IMR-90 (cell line): ENCODE measurements at regions not wholly inside any gene's neighbourhood (a gene's known extent, or its start where the extent isn't known, plus 50 kb on each side); places are given as distances from the start of the nearest gene placed in this dataset.
A peak's percentile ranks its signal among the peaks of the same experiment; 100 is the strongest.

ENCODE experiments used
- ATAC-seq: fragments of 200-7000 bp; cut with Tn5 transposase; 2 replicates; pipeline ENCODE4 v1.9.1; 2020; ENCODE audit warnings: low read depth, mild to moderate bottlenecking, moderate library complexity
- BruUV-seq: library from RNA; stranded (reverse); fragments of 400-500 nt; replicated peaks from 2 replicates; lab custom pipeline; 2021; lab: Mats Ljungman, UMichigan
- CTCF ChIA-PET: fragments of 300-600 bp; formaldehyde crosslinking; extraction: SDS; loops from one replicate; lab custom pipeline; 2021; ENCODE audit warnings: antibody characterized with exemption; lab: Yijun Ruan, JAX
- POLR2A ChIA-PET: fragments of 300-600 bp; sonication (Branson Sonifier 250); formaldehyde crosslinking; loops from one replicate; lab custom pipeline; 2022; ENCODE audit warnings: antibody characterized with exemption; ENCODE audit not compliant: unreplicated experiment; lab: Charles Lee
- DNase-seq: peaks from one replicate; pipeline ENCODE4 v3.0.0; 2013
- H2AFZ ChIP-seq: replicated peaks from 2 replicates; pipeline ENCODE3; 2013; ENCODE audit warnings: low read length, mild to moderate bottlenecking; ENCODE audit not compliant: poor library complexity
- H2AK5ac ChIP-seq: 2 replicates; pipeline ENCODE4 v1.6.1; 2013; ENCODE audit warnings: low read depth, low read length, inconsistent platforms
- H2AK9ac ChIP-seq: replicated peaks from 2 replicates; pipeline ENCODE3; 2013; ENCODE audit warnings: mild to moderate bottlenecking, low read depth, low read length, moderate library complexity; ENCODE audit not compliant: poor library complexity
- H2BK120ac ChIP-seq: 2 replicates; pipeline ENCODE4 v1.6.1; 2013; ENCODE audit warnings: low read depth, low read length, inconsistent platforms
- H2BK15ac ChIP-seq: 3 replicates; pipeline ENCODE4 v1.6.1; 2013; ENCODE audit warnings: low read depth, low read length, inconsistent platforms
- H2BK20ac ChIP-seq: 2 replicates; pipeline ENCODE4 v1.6.1; 2013; ENCODE audit warnings: low read depth, mild to moderate bottlenecking, inconsistent platforms, low read length, moderate library complexity
- H2BK5ac ChIP-seq: 2 replicates; pipeline ENCODE4 v1.6.1; 2013; ENCODE audit warnings: mild to moderate bottlenecking, low read depth, low read length, inconsistent platforms; ENCODE audit not compliant: poor library complexity, severe bottlenecking
- H3K14ac ChIP-seq: replicated peaks from 2 replicates; pipeline ENCODE4 v1.6.1; 2013; ENCODE audit warnings: low read depth, low read length, inconsistent platforms
- H3K18ac ChIP-seq: 2 replicates; pipeline ENCODE4 v1.6.1; 2013; ENCODE audit warnings: low read depth, low read length, control low read depth
- H3K23ac ChIP-seq: 2 replicates; pipeline ENCODE4 v1.6.1; 2013; ENCODE audit warnings: low read depth, low read length, inconsistent platforms
- H3K27ac ChIP-seq: 2 replicates; pipeline ENCODE4 v1.5.1; 2013; ENCODE audit warnings: mild to moderate bottlenecking, control low read depth, low read length; ENCODE audit not compliant: insufficient read depth
- H3K27me3 ChIP-seq: 2 replicates; pipeline ENCODE4 v1.6.1; 2013; ENCODE audit warnings: low read length; ENCODE audit not compliant: control insufficient read depth, insufficient read depth
- H3K36me3 ChIP-seq: 2 replicates; pipeline ENCODE4 v1.6.1; 2013; ENCODE audit warnings: low read length, mixed read lengths; ENCODE audit not compliant: control insufficient read depth, insufficient read depth
- H3K4ac ChIP-seq: 2 replicates; pipeline ENCODE4 v1.6.1; 2013; ENCODE audit warnings: low read depth, low read length, inconsistent platforms
- H3K4me1 ChIP-seq: 2 replicates; pipeline ENCODE4 v1.6.1; 2013; ENCODE audit warnings: low read length, mixed read lengths; ENCODE audit not compliant: control insufficient read depth, insufficient read depth
- H3K4me2 ChIP-seq: 2 replicates; pipeline ENCODE4 v1.6.1; 2013; ENCODE audit warnings: low read depth, mild to moderate bottlenecking, control low read depth, low read length, moderate library complexity
- H3K4me3 ChIP-seq: 2 replicates; pipeline ENCODE4 v1.5.1; 2013; ENCODE audit warnings: low read depth, mild to moderate bottlenecking, control low read depth, low read length, moderate library complexity; ENCODE audit not compliant: insufficient read depth
- H3K56ac ChIP-seq: 2 replicates; pipeline ENCODE4 v1.6.1; 2013; ENCODE audit warnings: low read length, inconsistent platforms; ENCODE audit not compliant: insufficient read depth; ENCODE audit errors: extremely low read depth
- H3K79me1 ChIP-seq, 2 experiments: 2 replicates each; pipeline ENCODE4 v1.6.1; 2013; ENCODE audit warnings: low read length in 2 of 2, inconsistent platforms in 1 of 2, low read depth in 1 of 2
- H3K9ac ChIP-seq: 2 replicates; pipeline ENCODE4 v1.6.1; 2013; ENCODE audit warnings: low read depth, low read length, control low read depth
- H3K9me1 ChIP-seq: 2 replicates; pipeline ENCODE4 v1.6.1; 2013; ENCODE audit warnings: low read length, inconsistent platforms; ENCODE audit not compliant: insufficient read depth
- H3K9me3 ChIP-seq: 2 replicates; pipeline ENCODE4 v1.6.1; 2013; ENCODE audit warnings: low read length; ENCODE audit not compliant: control insufficient read depth, insufficient read depth
- H4K20me1 ChIP-seq: 2 replicates; pipeline ENCODE4 v1.6.1; 2013; ENCODE audit warnings: low read length, inconsistent platforms; ENCODE audit not compliant: insufficient read depth
- H4K5ac ChIP-seq: 2 replicates; pipeline ENCODE4 v1.6.1; 2013; ENCODE audit warnings: mild to moderate bottlenecking, low read depth, low read length, control low read depth
- H4K8ac ChIP-seq, 2 experiments: 2 replicates each; pipeline ENCODE4 v1.6.1; 2013; ENCODE audit warnings: low read depth in 2 of 2, low read length in 2 of 2, control low read depth in 1 of 2, inconsistent platforms in 1 of 2
- H4K91ac ChIP-seq: 2 replicates; pipeline ENCODE4 v1.6.1; 2013; ENCODE audit warnings: low read depth, low read length, inconsistent platforms; ENCODE audit not compliant: insufficient read depth
- BHLHE40 ChIP-seq: fragments of 150-350 bp; IDR thresholded peaks from 2 replicates; pipeline ENCODE4 v1.6.1; 2016; ENCODE audit warnings: mild to moderate bottlenecking, low read depth, low read length
- CEBPB ChIP-seq: IDR thresholded peaks from 2 replicates; pipeline ENCODE4 v1.6.1; 2012; ENCODE audit warnings: low read depth, low read length, improper control_type of control experiment
- CHD1 ChIP-seq: IDR thresholded peaks from 2 replicates; pipeline ENCODE4 v1.6.1; 2012; ENCODE audit warnings: low read depth, low read length, improper control_type of control experiment
- CTCF ChIP-seq: conservative IDR thresholded peaks from 2 replicates; pipeline ENCODE4 v1.5.1; 2012; ENCODE audit warnings: mild to moderate bottlenecking, low read depth, low read length, improper control_type of control experiment
- ELK1 ChIP-seq: fragments of 150-350 bp; IDR thresholded peaks from 2 replicates; pipeline ENCODE4 v1.6.1; 2016; ENCODE audit warnings: low read depth, mild to moderate bottlenecking, low read length, moderate library complexity, borderline replicate concordance
- FOS ChIP-seq: fragments of 150-350 bp; IDR thresholded peaks from 2 replicates; pipeline ENCODE4 v1.6.1; 2016; ENCODE audit warnings: low read depth, low read length
- MAZ ChIP-seq: IDR thresholded peaks from 2 replicates; pipeline ENCODE4 v1.6.1; 2012; ENCODE audit warnings: low read depth, mild to moderate bottlenecking, low read length, improper control_type of control experiment, moderate library complexity, borderline replicate concordance
- MXI1 ChIP-seq: IDR thresholded peaks from 2 replicates; pipeline ENCODE4 v1.6.1; 2012; ENCODE audit warnings: low read depth, mild to moderate bottlenecking, low read length, moderate library complexity, borderline replicate concordance
- NFE2L2 ChIP-seq: fragments of 150-350 bp; IDR thresholded peaks from 2 replicates; pipeline ENCODE4 v1.6.1; 2016; ENCODE audit warnings: low read depth, mild to moderate bottlenecking, low read length
- POLR2A ChIP-seq: IDR thresholded peaks from 2 replicates; pipeline ENCODE4 v1.6.1; 2012; ENCODE audit warnings: mild to moderate bottlenecking, low read depth, low read length
- RAD21 ChIP-seq: IDR thresholded peaks from 2 replicates; pipeline ENCODE4 v1.6.1; 2012; ENCODE audit warnings: low read length, improper control_type of control experiment
- RCOR1 ChIP-seq: IDR thresholded peaks from 2 replicates; pipeline ENCODE4 v1.6.1; 2012; ENCODE audit warnings: mild to moderate bottlenecking, low read length, improper control_type of control experiment; ENCODE audit not compliant: insufficient replicate concordance
- RFX5 ChIP-seq: IDR thresholded peaks from 2 replicates; pipeline ENCODE4 v1.8.0; 2012; ENCODE audit warnings: low read depth, mild to moderate bottlenecking, low read length, moderate library complexity
- SMC3 ChIP-seq: fragments of 150-350 bp; IDR thresholded peaks from 2 replicates; pipeline ENCODE4 v1.6.1; 2016; ENCODE audit warnings: low read depth, mild to moderate bottlenecking, antibody characterized with exemption, low read length, moderate library complexity
- USF2 ChIP-seq: fragments of 150-350 bp; IDR thresholded peaks from 2 replicates; pipeline ENCODE4 v1.6.1; 2017; ENCODE audit warnings: mild to moderate bottlenecking, antibody characterized with exemption, low read length, low read depth
- WGBS, 2 experiments: methylation state at CpG; one replicate each; pipeline versions ENCODE4 v1.1.5 to v1.1.7; 2013; ENCODE audit warnings: missing lambda C conversion rate in 2 of 2; ENCODE audit not compliant: insufficient read length in 1 of 2; ENCODE audit errors: extremely low coverage in 2 of 2; 5-methylcytosine and 5-hydroxymethylcytosine counted together
- dilution Hi-C: fragments of 300-500 bp; cut with HindIII; formaldehyde crosslinking; loops from one replicate; pipeline ENCODE4 v1.14.3; 2018; ENCODE audit warnings: low sequenced_read_pairs; ENCODE audit not compliant: unreplicated experiment
- in situ Hi-C: fragments of 300-500 bp; cut with MboI; formaldehyde crosslinking; loops from 3 replicates; pipeline ENCODE4 v1.14.3; 2019; ENCODE audit warnings: low sequenced_read_pairs, inconsistent platforms, mixed read lengths
- intact Hi-C: fragments of 100-400 bp; cut with micrococcal nuclease; formaldehyde crosslinking; loops from 2 replicates; pipeline ENCODE4 v1.10.0; 2022

GRCh38 chr6:84411060-84411629, 183.7 kb upstream of the CEP162 start:
- peak; percentile 29 for DNase-seq
- no peak overlapping the region for H3K4me2 ChIP-seq
- no peak overlapping the region for H2BK15ac ChIP-seq

More at GRCh38 chr6:84411060-84411629, 183.7 kb upstream of the CEP162 start:
- no peak overlapping the region for H2AK9ac ChIP-seq
- ChIA-PET CTCF (no interaction called here), POLR2A (no interaction called here)
- ATAC-seq = peak; percentile 37; the same call in 1 of the 2 replicates
- no peak overlapping the region for H3K9ac ChIP-seq
- no peak overlapping the region for H4K8ac ChIP-seq
- no peak overlapping the region for H2BK5ac ChIP-seq
- no peak overlapping the region for H3K23ac ChIP-seq
- TF ChIP-seq POLR2A = no peak
- TF ChIP-seq FOS = no peak
- no peak for TF ChIP-seq MXI1
- no peak for TF ChIP-seq MAZ
- TF ChIP-seq CTCF = no peak
- TF ChIP-seq SMC3 = no peak
- no peak for TF ChIP-seq RCOR1
- TF ChIP-seq RAD21 = no peak
- TF ChIP-seq ELK1 = no peak
- no peak for TF ChIP-seq NFE2L2
- TF ChIP-seq CHD1 = no peak
- TF ChIP-seq USF2 = no peak
- TF ChIP-seq BHLHE40 = no peak
- TF ChIP-seq CEBPB = no peak
- TF ChIP-seq RFX5 = no peak
- H3K27ac ChIP-seq = no peak overlapping the region
- in situ Hi-C loops (no loop called here), intact Hi-C loops (no loop called here), dilution Hi-C loops (no loop called here)
- peaks cover 3% of the 10 kb centered on the region; the same call in 1 of the 2 replicates for H3K27me3 ChIP-seq
- H3K4me3 ChIP-seq = no peak overlapping the region
- no peaks in the 10 kb centered on the region for H4K20me1 ChIP-seq
- no peak overlapping the region for H2AK5ac ChIP-seq
- no peak overlapping the region for H4K91ac ChIP-seq
- no peaks in the 10 kb centered on the region for H3K79me1 ChIP-seq
- no peak overlapping the region for H2AFZ ChIP-seq
- no peak overlapping the region for H3K18ac ChIP-seq
- H2BK20ac ChIP-seq = no peak overlapping the region
- no peaks in the 10 kb centered on the region for H3K9me3 ChIP-seq
- WGBS, 2 experiments = no CpG with 5 or more reads among the region's 1 CpG
- no peaks in the 10 kb centered on the region for H3K4me1 ChIP-seq
- no peak overlapping the region for H3K14ac ChIP-seq
- no peaks in the 10 kb centered on the region for H3K36me3 ChIP-seq
- no peak overlapping the region for H3K56ac ChIP-seq
- H3K9me1 ChIP-seq = no peaks in the 10 kb centered on the region
- H3K4ac ChIP-seq = no peak overlapping the region
- no TSS peak for BruUV-seq
- H4K5ac ChIP-seq = no peak overlapping the region
- H2BK120ac ChIP-seq = no peak overlapping the region
